SH-SY5Y (cell line): ENCODE measurements at regions not wholly inside any gene's neighbourhood (a gene's known extent, or its start where the extent isn't known, plus 50 kb on each side); places are given as distances from the start of the nearest gene placed in this dataset.

ENCODE experiments used
- GATA2 ChIP-seq: IDR thresholded peaks from 2 replicates; pipeline ENCODE4 v1.6.1; 2011; ENCODE audit warnings: mild to moderate bottlenecking, low read depth, low read length
- GATA3 ChIP-seq: IDR thresholded peaks from 2 replicates; pipeline ENCODE4 v1.6.1; 2011; ENCODE audit warnings: low read depth, mild to moderate bottlenecking, low read length, moderate library complexity

- no peak for TF ChIP-seq GATA3
- no peak for TF ChIP-seq GATA2
Observed at GRCh38 chr16:8426569-8426968, 163.7 kb downstream of the TMEM114 start.
